HG02642 (cell line): ENCODE measurements at regions not wholly inside any gene's neighbourhood (a gene's known extent, or its start where the extent isn't known, plus 50 kb on each side); places are given as distances from the start of the nearest gene placed in this dataset.
"Not testable (repeated sequence)": the region's sequence is repeated elsewhere in the genome, so short reads cannot be mapped to it uniquely, and the experiment has no call there.

Experiments
- ATAC-seq: cut with Tn5 transposase; IDR thresholded peaks from one replicate; pipeline ENCODE4 v1.9.1; 2021; ENCODE audit warnings: mild to moderate bottlenecking; ENCODE audit not compliant: unreplicated experiment, poor library complexity

DNA sequence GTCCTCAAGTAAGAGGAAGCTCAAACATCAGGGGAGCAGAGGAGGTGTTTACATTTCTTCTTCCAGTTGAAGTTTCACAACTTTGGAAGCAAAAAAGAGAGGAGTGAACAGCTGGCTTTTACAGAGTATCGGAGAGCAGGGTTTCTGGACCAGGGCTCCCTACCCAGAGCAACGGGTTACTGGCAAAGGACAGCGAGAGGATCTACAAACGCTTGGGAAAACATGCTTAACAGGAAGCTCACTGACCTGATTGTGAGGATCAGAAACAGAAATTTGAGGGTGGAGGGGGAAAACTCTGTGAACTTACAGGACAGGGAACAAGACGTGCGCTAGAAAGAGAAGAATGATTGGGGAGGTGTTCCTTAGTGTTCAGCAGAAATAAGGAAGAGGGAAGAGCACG, 85.7 kb upstream of the TAB2 start:
- ATAC-seq = no peak

DNA sequence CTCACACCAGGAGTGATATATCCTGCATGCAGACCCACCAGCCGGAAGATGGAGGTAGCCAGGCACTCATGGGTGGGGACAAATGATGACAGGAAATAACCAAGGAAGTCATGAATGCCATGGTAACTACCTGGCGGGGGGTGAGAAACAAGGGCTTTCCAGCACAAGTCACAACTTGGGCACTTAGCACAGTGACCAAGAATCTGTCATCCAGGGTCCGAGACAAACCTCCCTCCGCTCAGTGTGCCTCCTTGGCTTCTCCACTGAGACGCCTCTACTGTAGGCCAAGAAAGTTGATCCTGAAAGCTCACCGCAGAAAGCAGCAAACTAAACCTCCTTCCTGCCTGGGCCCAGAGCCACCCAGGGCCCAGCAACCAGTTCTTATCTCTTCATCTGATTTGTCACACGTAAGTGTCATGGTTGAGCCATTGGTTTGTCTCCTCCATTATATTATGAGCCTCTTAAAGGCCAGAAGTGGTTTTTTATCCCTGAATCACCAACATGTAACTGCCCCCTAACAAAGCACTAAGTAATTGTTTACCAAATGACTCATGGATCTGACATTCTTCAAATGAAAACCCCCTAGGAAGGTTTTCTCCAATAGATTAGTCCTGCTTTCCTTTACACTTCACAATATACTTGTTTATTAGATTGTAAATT, 84.3 kb upstream of the TAB2 start:
- ATAC-seq = no peak

DNA sequence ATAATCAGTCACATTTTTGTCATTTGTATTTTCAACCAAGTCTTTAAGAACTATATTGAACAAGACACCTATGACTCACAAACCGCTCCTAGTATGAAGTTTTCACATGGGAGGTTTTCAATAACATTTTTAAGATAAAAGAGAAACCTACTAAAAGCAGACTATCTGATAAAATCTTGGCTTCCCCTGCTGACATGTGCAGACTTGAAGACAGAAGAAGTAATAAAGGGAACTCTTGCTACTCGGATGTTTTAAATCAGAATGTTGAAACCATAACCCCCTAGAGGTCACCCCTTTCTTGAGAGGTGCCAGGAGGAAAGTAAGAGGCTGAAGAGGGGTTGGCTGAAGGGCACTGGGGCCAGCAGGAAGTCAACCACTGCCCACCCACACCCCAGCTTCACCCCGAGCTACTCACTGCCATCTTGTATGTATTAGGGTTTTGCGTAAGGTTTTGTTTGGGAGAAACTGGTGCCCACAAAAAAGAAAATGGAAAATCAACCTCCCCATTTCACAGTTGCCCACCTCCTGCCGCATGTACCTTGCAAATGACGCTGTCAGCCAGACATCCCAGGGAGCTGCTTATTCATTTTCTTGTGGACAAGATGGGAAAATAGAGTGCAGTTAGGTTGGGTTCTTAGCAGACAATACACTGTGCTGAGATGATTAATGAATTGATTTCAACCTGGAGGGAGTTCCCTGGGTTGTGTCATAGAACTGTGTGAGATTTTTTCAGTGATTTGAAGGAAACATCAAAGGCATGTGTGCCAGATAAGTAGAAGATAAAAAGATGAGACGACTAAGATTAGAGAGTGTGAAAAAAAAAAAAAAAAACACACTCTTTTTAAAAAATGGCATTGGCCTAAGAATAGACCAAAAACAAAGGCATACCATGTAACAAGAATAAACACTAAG, 83.2 kb upstream of the TAB2 start:
- no peak for ATAC-seq

DNA sequence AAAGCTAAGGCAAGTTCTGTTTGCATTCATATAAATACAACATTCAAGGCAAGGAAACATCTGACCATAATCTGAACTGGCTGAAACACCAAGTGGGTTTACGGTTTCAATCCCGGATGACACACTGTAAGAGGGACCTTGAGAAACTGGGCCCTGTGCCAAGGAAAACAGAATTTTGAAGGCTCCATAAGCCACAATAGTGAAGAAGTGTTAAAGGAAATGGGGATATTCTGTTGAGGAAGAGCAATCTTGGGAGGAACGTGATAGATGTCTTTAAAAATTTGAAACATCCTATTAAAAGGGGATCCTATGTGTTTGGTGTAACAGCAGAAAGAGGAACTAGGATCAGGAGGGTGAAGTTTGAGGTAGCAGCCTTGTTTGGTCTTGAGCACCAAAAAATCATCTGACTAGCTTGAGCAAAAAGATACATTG, 82.4 kb upstream of the TAB2 start:
- peak; percentile 84 for ATAC-seq

DNA sequence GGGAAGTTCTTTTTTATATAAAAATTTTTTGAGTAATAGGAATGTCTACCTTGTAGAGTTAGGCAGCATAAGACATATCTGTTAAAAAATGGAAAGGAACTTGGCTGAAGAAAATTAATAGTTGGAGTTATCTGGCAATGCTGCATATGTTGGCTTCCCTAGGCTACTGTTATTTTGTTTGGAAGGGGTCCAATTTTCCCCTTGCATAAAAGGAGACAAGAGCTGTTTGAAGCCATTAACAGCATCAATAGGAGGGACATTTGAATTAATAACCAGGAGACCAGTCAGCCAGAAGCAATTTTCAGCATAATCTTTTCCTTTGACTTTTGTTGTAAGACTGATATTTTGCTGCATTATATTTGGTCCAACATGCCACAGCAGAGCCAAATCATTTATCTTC, 80.9 kb upstream of the TAB2 start:
- no peak for ATAC-seq

DNA sequence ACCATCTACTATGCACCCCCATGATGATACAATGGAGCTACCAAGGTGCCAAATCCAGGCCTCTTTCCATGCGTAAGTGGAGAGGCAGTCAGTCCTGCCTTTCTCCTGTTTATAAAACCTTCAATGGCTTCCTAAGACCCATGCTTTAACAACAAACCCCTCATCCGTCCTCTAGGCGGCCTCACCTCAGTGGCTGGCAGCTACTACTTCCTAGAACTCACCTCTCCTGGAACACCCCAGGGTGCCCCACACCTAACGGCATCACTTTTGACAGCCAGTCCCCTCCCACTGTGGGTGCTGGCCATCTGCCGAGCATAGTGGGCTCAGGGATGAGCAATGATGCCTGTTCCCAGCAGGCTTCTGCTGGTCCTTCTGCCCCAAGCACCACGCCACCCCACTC, 80.0 kb upstream of the TAB2 start:
- ATAC-seq = no peak

DNA sequence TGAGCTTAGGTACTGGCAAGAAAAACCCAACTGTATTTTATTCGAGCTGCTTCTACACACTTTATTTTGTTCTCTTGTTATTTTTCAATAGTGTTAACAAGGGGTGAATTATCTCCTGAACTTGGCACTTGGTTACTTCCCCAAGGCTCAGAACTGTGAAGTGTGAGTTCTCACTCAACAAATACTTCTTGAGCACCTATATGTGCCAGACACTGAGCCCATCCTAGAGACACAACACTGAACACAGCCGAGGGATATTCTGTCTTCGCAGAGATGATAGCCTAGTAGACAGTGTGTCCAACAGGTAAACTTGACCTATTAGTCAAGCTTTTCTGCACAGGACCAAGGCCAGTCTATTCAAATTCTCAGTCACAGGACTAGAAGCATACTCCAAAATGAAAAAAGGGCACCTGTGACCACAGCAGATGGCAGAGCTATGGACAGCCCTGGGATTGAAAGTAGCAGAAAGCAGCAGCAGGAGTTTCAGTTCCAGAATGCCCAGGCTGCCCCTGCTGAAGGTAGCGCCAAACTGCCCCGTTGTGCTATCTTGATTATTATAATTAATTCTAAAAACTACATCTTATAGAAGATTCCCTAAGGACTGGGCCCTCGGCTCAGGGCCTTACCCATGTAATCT, 77.8 kb upstream of the TAB2 start:
- ATAC-seq = no peak

DNA sequence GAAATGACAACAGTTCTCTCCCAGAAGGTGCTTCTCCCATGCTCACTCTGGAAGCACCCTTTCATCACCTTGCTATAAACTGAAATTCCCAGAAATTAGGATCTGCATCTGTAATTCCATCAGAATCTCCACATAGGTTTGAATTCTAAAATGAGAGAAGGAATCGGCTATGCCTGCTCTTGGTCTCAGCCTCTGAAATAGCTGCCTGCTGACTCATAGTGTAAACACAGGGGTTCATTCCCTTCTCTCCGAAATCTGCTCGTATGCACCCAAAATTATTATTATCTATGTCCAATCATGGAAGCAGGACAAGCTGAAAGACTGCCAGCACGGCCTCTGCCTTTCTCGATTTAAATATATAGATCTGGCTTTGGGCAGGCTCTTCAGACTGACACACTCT, 74.6 kb upstream of the TAB2 start:
- ATAC-seq = no peak

DNA sequence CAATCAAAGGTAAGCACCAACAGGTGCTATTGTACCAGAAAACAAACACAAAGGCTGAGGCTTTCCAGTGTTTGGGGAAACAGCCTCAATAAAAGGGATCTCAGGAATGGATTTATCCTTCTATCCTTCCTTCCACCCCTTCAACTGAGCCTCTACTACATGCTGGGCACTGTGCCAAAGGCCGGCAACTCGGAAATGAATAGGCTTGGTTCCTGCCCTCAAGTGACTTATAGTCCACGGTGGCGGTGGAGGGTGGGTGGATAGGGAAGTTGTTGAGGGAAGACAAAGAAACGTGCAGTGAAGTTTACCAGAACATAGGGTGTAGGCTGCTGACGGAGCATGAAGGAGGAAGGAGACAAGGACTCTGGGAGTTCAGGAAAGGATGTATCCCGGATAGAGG, 73.4 kb upstream of the TAB2 start:
- no peak for ATAC-seq

DNA sequence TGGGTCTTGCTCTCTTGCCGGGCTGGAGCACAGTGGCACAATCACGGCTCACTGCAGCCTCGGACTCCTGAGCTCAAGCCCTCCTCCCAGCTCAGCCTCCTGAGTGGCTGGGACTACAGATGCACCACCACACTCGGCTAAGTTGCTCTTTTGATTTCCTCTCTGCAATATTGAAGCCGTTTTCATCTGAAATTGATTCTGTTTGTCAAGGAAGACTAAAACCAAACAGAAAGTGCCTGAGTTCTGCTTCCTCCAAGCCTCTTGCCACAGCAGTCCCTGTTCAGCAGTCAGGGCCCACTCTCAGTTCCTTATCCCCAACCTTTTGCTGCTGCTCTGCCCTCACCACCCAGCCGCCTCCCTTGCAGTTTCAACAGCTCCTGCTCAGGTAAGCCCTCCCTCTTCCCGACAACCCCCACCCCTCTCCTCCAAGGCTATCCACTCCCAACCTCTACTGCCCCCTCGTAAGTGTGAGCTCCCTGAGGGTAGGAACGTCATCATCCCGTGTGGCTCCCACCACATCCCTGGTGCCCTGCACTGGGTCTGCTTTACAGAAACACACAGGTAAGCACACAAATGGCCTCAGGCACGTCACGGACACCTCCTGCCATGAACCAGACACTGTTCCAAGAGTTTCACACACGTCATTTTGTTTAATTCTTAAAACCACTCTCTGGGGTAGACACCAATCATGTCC, 70.7 kb upstream of the TAB2 start:
- ATAC-seq = peak; percentile 64

DNA sequence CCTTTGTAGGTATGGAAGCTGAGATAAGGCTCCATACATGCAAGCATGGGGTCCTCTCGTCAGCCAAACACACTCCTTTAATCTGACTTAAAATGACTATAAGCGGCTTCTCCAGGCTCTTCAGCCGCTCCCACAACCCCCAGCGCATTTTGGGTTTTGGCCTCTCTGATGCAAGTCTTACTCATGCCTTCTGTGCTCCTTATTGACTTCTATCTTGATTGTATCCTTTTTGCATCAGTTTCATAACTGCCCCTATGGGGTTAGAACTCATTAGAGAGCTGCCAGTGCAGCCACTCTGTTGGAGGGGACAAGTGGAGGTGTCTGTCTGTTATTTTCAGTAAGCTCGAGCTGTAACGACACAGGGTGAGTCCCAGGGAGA, 70.1 kb upstream of the TAB2 start:
- ATAC-seq = no peak

DNA sequence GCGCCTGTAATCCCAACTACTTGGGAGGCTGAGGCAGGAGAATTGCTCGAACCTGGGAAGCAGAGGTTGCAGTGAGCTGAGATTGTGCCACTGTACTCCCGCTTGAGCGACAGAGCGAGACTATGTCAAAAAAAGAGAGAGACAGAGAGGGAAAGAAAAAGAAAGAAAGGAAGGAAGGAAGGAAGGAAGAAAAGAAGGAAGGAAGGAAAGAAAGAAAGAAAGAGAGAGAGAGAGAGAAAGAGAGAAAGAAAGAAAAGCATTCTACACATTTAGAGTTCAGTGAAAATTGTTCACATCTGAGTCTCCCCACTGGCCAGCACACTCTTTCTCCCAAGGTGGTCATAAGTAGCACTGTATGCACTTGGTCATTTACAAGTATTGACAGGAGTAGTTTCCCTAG, 69.2 kb upstream of the TAB2 start:
- not testable (repeated sequence) for ATAC-seq

DNA sequence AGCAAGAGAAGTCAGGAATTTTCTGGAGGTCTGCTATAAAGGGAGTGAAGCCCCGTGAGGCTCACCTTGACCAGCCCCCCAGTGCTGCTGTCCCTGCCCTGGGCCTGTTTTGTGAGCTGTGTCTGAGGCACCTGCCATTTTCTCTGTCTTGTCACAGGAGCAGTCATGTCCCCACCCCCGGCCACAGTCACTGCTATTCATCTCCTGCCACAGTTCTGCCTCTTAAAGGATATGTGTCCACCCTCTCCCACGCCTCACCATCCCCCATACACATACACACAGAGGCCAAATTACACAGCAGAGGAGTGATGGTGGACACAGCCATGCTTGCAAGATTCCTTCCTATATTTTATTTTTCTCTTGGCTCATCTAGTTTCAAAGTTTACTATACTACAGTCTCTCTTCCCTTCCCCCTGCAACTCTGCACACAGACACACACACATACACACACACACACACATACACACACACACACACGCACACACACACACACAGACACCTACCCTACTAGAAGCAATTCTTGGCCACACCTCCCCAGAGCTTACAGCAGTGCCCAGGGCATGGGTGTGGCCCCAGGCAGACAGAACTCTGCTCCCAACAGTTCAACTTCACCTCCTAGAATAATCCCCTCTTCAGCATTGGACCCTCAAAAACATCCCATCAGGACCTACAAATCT, 68.7 kb upstream of the TAB2 start:
- no peak for ATAC-seq

DNA sequence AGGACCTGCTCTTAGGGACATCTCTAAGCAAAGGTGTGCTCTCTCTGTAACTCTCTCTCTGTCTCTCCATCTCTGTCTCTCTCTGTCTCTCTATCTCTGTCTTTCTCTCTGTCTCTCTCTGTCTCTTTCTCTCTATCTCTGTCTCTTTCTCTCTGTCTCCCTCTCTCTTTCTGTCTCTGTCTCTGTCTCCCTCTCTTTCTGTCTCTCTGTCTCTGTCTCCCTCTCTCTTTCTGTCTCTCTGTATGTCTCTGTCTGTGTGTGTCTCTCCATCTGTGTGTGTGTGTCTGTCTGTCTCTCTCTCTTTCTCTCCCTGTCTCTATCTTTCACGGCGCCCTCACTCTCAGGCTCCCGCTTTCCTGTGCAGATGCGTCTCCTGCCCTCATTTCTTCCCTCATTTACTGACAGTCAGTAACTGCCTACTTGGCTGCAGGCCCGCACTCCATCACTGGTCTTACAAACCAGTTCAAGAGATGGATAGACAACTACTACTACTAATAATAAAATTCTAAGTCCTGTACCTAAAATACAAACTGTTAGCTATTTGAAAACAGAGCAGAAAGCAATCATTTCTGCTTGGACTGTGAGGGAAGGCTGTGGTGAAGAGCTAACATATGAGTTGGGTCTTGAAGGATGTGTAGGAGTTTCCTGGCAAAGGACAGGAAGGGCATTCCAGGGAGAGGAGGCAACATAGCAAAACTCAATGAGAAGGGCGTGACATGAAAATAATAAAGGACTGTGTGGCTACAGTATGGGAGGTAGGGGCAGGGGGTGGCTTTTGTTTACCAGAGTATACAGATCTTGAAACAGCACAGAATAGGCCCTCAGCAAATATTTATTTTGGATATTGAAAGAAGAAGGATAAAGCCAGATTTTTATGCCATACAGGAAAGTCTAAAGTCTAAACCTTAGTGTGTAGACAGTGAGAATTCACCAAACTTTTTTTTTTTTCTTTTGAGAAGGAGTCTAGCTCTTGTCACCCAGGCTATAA, 67.8 kb upstream of the TAB2 start:
- no peak for ATAC-seq

DNA sequence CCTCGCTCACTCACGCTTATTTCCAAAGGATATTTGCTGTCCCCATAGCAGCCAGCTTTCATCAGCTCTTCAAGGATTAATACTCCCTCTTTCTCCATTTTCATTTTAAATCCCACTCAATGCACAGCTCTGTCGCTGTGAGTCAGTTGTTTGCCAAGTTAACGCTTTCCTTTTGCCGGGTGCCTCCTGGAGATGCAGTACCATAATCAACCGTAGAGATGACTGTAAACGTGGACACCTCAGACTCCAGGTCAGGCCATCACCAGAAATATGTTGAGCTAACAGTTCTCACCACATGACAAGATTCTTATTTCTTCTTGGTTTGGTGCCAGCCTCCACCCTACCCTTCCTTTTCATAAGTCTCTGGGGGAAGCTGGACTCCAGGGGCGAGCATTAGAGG, 66.6 kb upstream of the TAB2 start:
- ATAC-seq = no peak

DNA sequence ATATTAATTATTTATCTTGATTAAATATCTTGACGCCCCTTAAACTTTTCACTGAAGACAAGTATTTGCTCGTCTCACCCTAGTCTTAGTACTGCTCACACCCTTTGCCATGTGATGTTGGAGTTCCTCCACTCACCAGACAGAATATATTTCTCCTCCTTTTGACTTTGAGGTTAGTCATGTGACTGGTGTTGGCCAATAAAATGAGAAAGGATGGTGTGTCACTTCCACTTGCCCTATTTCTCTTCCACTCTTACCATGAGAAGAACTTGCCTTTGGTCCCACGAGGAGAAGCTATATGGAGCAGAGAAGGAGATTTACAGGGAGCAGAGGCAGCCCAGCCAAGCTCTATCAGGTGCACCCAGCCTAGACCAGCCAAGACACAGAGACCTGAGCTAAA, 64.9 kb upstream of the TAB2 start:
- no peak for ATAC-seq

DNA sequence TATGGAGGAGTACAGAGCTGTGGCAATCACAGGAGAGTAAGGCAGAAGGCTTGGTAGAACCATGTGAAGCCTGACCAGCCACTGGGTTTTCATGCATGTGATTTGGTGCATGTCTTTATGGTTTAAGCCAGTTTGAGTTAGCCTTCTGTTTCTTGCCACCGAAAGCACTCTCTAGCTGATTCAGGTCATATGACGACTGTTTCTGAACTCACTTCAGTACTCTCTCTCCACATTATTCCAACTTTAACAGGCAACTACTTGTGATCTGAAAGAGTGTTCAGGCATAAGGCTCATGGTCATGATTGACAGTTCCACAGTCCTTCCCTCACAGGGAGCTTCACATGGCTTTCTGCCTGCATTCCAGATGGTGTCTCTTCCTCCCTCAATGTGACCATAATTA, 63.3 kb upstream of the TAB2 start:
- ATAC-seq = no peak

DNA sequence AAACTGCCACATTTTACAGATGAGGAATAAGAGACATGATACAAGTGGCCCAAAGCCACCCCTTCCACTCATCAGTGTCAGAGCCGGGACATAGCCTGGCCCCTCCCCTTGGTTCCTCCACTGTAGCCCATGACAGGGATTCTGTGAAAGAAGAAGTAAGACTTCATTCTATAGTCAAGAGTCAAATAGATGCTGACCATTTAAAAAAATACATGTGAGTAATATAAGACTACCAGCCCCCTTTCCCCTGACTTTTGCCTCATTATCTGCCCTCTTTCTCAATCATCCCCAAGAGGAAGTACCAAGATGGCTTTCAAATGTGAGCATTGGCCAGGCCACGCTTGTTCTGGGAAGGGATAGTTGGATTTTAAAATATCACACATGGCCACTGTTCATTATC, 57.8 kb upstream of the TAB2 start:
- no peak for ATAC-seq

DNA sequence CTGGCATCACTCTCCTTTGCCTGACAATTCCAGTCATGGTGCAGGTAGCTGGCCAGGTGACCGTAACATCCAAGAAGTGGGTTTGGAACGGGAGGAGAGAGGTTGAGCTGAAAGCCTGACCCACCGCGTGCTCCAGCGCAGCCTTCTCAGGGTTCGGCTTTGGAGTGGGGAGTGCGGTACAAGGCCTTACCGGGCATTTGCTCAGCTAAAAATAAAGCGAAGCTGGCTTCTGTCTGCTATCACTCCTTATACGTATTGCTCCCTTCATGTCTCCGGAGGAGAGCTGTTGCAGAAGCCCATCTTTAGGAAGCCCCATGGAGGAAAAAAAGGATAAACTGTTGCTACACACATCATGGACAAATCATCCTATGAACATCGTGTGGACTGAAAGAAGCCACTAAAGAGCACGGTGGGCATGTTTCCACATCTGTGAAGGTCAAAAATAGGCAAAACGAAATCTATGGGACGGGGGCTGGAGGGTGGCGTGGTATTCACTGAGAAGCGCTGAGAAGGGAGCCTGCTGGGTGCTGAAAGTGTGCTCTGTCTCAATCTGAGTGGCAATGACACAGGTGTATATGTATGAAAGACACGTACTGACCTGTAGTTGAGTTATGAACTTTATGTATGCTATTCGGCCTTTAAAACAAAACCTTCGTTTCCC, 57.2 kb upstream of the TAB2 start:
- ATAC-seq = no peak
